K562 (cell line): ENCODE measurements at regions not wholly inside any gene's neighbourhood (a gene's known extent, or its start where the extent isn't known, plus 50 kb on each side); places are given as distances from the start of the nearest gene placed in this dataset.

Experiments used
- ATAC-seq: fragments of 200-7000 bp; cut with Tn5 transposase; 3 replicates; pipeline ENCODE4 v1.9.1; 2020; ENCODE audit warnings: moderate library complexity
- BruUV-seq: library from RNA; stranded (reverse); fragments of 400-500 nt; replicated peaks from 2 replicates; lab custom pipeline; 2021; lab: Mats Ljungman, UMichigan
- CTCF ChIA-PET: fragments of 300-600 bp; formaldehyde crosslinking; extraction: SDS; loops from one replicate; lab custom pipeline; 2021; ENCODE audit warnings: low intra/inter-chr PET ratio; lab: Yijun Ruan, JAX
- POLR2A ChIA-PET: fragments of 300-600, 350-650 bp; sonication (Branson Sonifier 250); formaldehyde crosslinking; extraction: SDS; loops from one replicate; lab custom pipeline; 2021; ENCODE audit warnings: antibody characterized with exemption, inconsistent platforms; lab: Yijun Ruan, JAX
- DNase-seq, 4 experiments: peaks; one replicate each; pipeline versions ENCODE4 v3.0.0 to v3.0.0-alpha.2; 2011 to 2018; ENCODE audit warnings: low spot score in 3 of 4, mixed read lengths in 3 of 4; ENCODE audit errors: extremely low read depth in 1 of 4
- FAIRE-seq: peaks from 2 replicates; lab custom pipeline; 2011; peaks lifted over from hg19 to GRCh38; lab: Jason Lieb, UNC
- H2AFZ ChIP-seq: 2 replicates; pipeline ENCODE4 v1.6.0; 2011; ENCODE audit warnings: low read depth, low read length, control low read depth, inconsistent platforms
- H3K27ac ChIP-seq: fragments of 200-600 bp; 3 replicates; pipeline ENCODE4 v1.8.0; 2011; ENCODE audit warnings: low read depth, mild to moderate bottlenecking, control low read depth, inconsistent platforms, low read length, moderate library complexity, mixed read lengths; ENCODE audit errors: extremely low read depth
- H3K27me3 ChIP-seq, 2 experiments: fragments of 300-600 bp in 1 of 2; 2 replicates in 1 of 2; 3 replicates in 1 of 2; pipeline versions ENCODE4 v1.6.0 to v1.8.0; 2011; ENCODE audit warnings: inconsistent platforms in 2 of 2, low read length in 2 of 2, mild to moderate bottlenecking in 1 of 2, mixed read lengths in 1 of 2, moderate library complexity in 1 of 2; ENCODE audit not compliant: control insufficient read depth in 2 of 2, insufficient read depth in 2 of 2
- H3K36me3 ChIP-seq: fragments of 300-600 bp; 3 replicates; pipeline ENCODE4 v1.8.0; 2011; ENCODE audit warnings: mild to moderate bottlenecking, low read length, inconsistent platforms; ENCODE audit not compliant: control insufficient read depth, insufficient read depth
- H3K4me1 ChIP-seq, 2 experiments: fragments of 200-600 bp in 1 of 2; replicated peaks in 1 of 2; 2 replicates in 1 of 2; 3 replicates in 1 of 2; pipeline versions ENCODE4 v1.5.1 to v1.8.0; 2011; ENCODE audit warnings: inconsistent platforms in 2 of 2, low read length in 2 of 2, mild to moderate bottlenecking in 1 of 2, mixed read lengths in 1 of 2, moderate library complexity in 1 of 2; ENCODE audit not compliant: control insufficient read depth in 2 of 2, insufficient read depth in 2 of 2
- H3K4me2 ChIP-seq: 2 replicates; pipeline ENCODE4 v1.6.1; 2011; ENCODE audit warnings: low read length, control low read depth, inconsistent platforms, mixed read lengths; ENCODE audit not compliant: insufficient read depth
- H3K4me3 ChIP-seq: fragments of 200-600 bp; sonication (generic), shearing (Covaris generic); 2 replicates; pipeline ENCODE4 v1.5.1; 2016; ENCODE audit warnings: control low read depth, inconsistent platforms
- H3K79me2 ChIP-seq: fragments of 200-600 bp; 3 replicates; pipeline ENCODE4 v1.8.0; 2011; ENCODE audit warnings: low read length, inconsistent platforms; ENCODE audit not compliant: control insufficient read depth, insufficient read depth
- H3K9ac ChIP-seq, 2 experiments: 2 replicates each; pipeline versions ENCODE4 v1.6.0 to v1.6.1; 2011; ENCODE audit warnings: low read depth in 2 of 2, low read length in 2 of 2, control low read depth in 1 of 2, inconsistent platforms in 1 of 2, mild to moderate bottlenecking in 1 of 2, mixed read lengths in 1 of 2; ENCODE audit not compliant: insufficient read depth in 1 of 2
- H3K9me1 ChIP-seq: one replicate; pipeline ENCODE4 v1.6.0; 2011; ENCODE audit warnings: inconsistent platforms, mild to moderate bottlenecking, low read length, moderate library complexity; ENCODE audit not compliant: control insufficient read depth, insufficient read depth
- H3K9me3 ChIP-seq: replicated peaks from 2 replicates; pipeline ENCODE4 v1.5.1; 2011; ENCODE audit warnings: low read depth, low read length, inconsistent platforms; ENCODE audit not compliant: control insufficient read depth, insufficient read depth
- H4K20me1 ChIP-seq: replicated peaks from 2 replicates; pipeline ENCODE4 v1.6.1; 2011; ENCODE audit warnings: low read length, inconsistent platforms, mixed read lengths; ENCODE audit not compliant: control insufficient read depth, insufficient read depth
- AFF4 ChIP-seq: sonication (generic); formaldehyde crosslinking; IDR thresholded peaks from 2 replicates; pipeline ENCODE4 v1.8.0; 2023; ENCODE audit warnings: mild to moderate bottlenecking, missing genetic modification reagents
- CEBPB ChIP-seq: fragments of 450-650 bp; IDR thresholded peaks from 2 replicates; pipeline ENCODE4 v1.6.1; 2016; ENCODE audit warnings: missing genetic modification characterization, missing compliant biosample characterization
- COPS2 ChIP-seq: fragments of 450-650 bp; conservative IDR thresholded peaks from 2 replicates; pipeline ENCODE4 v1.6.1; 2016; ENCODE audit warnings: mild to moderate bottlenecking, moderate library complexity
- EP300 ChIP-seq: IDR thresholded peaks from 2 replicates; pipeline ENCODE4 v1.6.1; 2012; ENCODE audit warnings: low read length, improper control_type of control experiment
- HDAC1 ChIP-seq, 2 experiments: fragments of 450-650 bp; IDR thresholded peaks; 2 replicates each; pipeline ENCODE4 v1.6.1; 2016 to 2017; ENCODE audit warnings: inconsistent platforms in 1 of 2, mild to moderate bottlenecking in 1 of 2, moderate library complexity in 1 of 2
- MITF ChIP-seq: IDR thresholded peaks from 2 replicates; pipeline ENCODE4 v1.6.1; 2014; ENCODE audit warnings: antibody characterized with exemption
- RHOXF2B ChIP-seq: fragments of 250-450 bp; sonication (Bioruptor Pico); conservative IDR thresholded peaks from 2 replicates; pipeline ENCODE4 v1.5.1; 2021
- SMARCB1 ChIP-seq: IDR thresholded peaks from 2 replicates; pipeline ENCODE4 v1.6.1; 2011; ENCODE audit warnings: improper control_type of control experiment, low read depth; ENCODE audit not compliant: insufficient read length
- TAF15 ChIP-seq: fragments of 200-400 bp; formaldehyde crosslinking; IDR thresholded peaks from 2 replicates; pipeline ENCODE4 v1.6.1; 2017; ENCODE audit warnings: mild to moderate bottlenecking, low read depth, low read length, moderate library complexity
- TFAM ChIP-seq: fragments of 250-450 bp; sonication (Bioruptor Pico); conservative IDR thresholded peaks from 2 replicates; pipeline ENCODE4 v1.5.0; 2021; ENCODE audit warnings: mild to moderate bottlenecking, moderate library complexity
- THRAP3 ChIP-seq: fragments of 450-650 bp; IDR thresholded peaks from 2 replicates; pipeline ENCODE4 v1.6.1; 2016; ENCODE audit warnings: mild to moderate bottlenecking, inconsistent platforms, borderline replicate concordance
- ZEB2 ChIP-seq: fragments of 450-650 bp; IDR thresholded peaks from 2 replicates; pipeline ENCODE4 v1.6.1; 2016
- ZNF140 ChIP-seq: fragments of 250-450 bp; sonication (Bioruptor Pico); IDR thresholded peaks from 2 replicates; pipeline ENCODE4 v1.8.0; 2021; ENCODE audit warnings: moderate library complexity, mild to moderate bottlenecking, inconsistent platforms
- ZNF280B ChIP-seq: fragments of 250-450 bp; sonication (Bioruptor Pico); IDR thresholded peaks from 2 replicates; pipeline ENCODE4 v1.5.1; 2021; ENCODE audit warnings: mild to moderate bottlenecking
- ZNF830 ChIP-seq: fragments of 250-450 bp; sonication (Bioruptor Pico); IDR thresholded peaks from 2 replicates; pipeline ENCODE4 v1.5.0; 2021; ENCODE audit warnings: mild to moderate bottlenecking
- WGBS: fragments of 100-300 bp; shearing (Covaris generic); methylation state at CpG from one replicate; pipeline ENCODE4 v1.1.6; 2016; ENCODE audit warnings: low coverage, mixed read lengths; ENCODE audit not compliant: insufficient coverage; ENCODE audit errors: missing lambda C conversion rate; 5-methylcytosine and 5-hydroxymethylcytosine counted together
- in situ Hi-C: fragments of 300-500 bp; cut with MboI; formaldehyde crosslinking; loops from 4 replicates; pipeline ENCODE4 v1.15.0; 2018; ENCODE audit warnings: inconsistent platforms, mixed read lengths
- intact Hi-C: fragments of 100-400 bp; cut with micrococcal nuclease; formaldehyde crosslinking; loops from 2 replicates; pipeline ENCODE4 v1.14.2; 2022

GRCh38 chr22:44423556-44424358 lies 74.3 kb downstream of the RTL6 start:
- TF ChIP-seq MITF (no peak), ZNF140 (no peak), ZEB2 (no peak), CEBPB (tag) (no peak), HDAC1 (IDR thresholded peaks at IDR 0.05) (no peak), COPS2 (no peak), THRAP3 (no peak), ZNF280B (CRISPR knock-in tag) (no peak), TFAM (CRISPR knock-in tag) (no peak), AFF4 (CRISPR knock-in tag) (no peak), EP300 (no peak), RHOXF2B (no peak), ZNF830 (CRISPR knock-in tag) (no peak), TAF15 (no peak), SMARCB1 (no peak)
- Histone ChIP-seq H3K27me3 (no peaks in the 10 kb centered on the region; a peak in 2 of 5 replicates), H3K4me2 (no peak overlapping the region), H2AFZ (no peak overlapping the region), H3K9me1 (no peaks in the 10 kb centered on the region), H3K4me3 (no peak overlapping the region), H3K36me3 (no peaks in the 10 kb centered on the region), H3K9ac (no peak overlapping the region), H3K27ac (no peak overlapping the region), H3K79me2 (no peaks in the 10 kb centered on the region), H3K4me1 (no peaks in the 10 kb centered on the region), H3K9me3 (no peaks in the 10 kb centered on the region), H4K20me1 (no peaks in the 10 kb centered on the region)
- FAIRE-seq (no peak), ATAC-seq (no peak), DNase-seq (no peak)
- BruUV-seq, result no TSS peak
- WGBS, result 2% methylated on average over 9 of the region's 14 CpGs
- ChIA-PET CTCF (no interaction called here), POLR2A (interaction anchor here (1.4 kb wide), 1 partner anchor 12 kb away, joined by 3 read pairs; no protein-coding TSS in a partner anchor)
- in situ Hi-C loops (no loop called here), intact Hi-C loops (no loop called here)
